Lower lobe of right lung (tissue), 2 donors: ENCODE measurements at regions not wholly inside any gene's neighbourhood (a gene's known extent, or its start where the extent isn't known, plus 50 kb on each side); places are given as distances from the start of the nearest gene placed in this dataset.

ENCODE experiments used
- ATAC-seq, 2 donors: fragments of 200-7000 bp; cut with Tn5 transposase; one replicate each; pipeline ENCODE4 v1.9.1; 2020 to 2022; ENCODE audit warnings: mild to moderate bottlenecking in 2 of 2, moderate library complexity in 2 of 2
- DNase-seq: peaks from one replicate; pipeline ENCODE4 v3.0.0-alpha.2; 2020
- H3K27ac ChIP-seq: fragments of 200-600 bp; one replicate; pipeline ENCODE4 v1.8.0; 2022
- H3K27me3 ChIP-seq: fragments of 200-600 bp; one replicate; pipeline ENCODE4 v1.8.0; 2022; ENCODE audit warnings: low read depth
- H3K36me3 ChIP-seq: fragments of 200-600 bp; one replicate; pipeline ENCODE4 v1.8.0; 2022; ENCODE audit warnings: mild to moderate bottlenecking
- H3K4me1 ChIP-seq: fragments of 200-600 bp; one replicate; pipeline ENCODE4 v1.8.0; 2022
- H3K4me3 ChIP-seq: fragments of 200-600 bp; one replicate; pipeline ENCODE4 v1.8.0; 2022; ENCODE audit warnings: mild to moderate bottlenecking
- H3K9me3 ChIP-seq: fragments of 200-600 bp; one replicate; pipeline ENCODE4 v1.8.0; 2022
- intact Hi-C: fragments of 100-400 bp; cut with DNase I; formaldehyde crosslinking; loops from one replicate; pipeline ENCODE4 v1.11.0; 2022
- TF ChIP-seq, protein P1 (sequence below): fragments of 200-600 bp; IDR thresholded peaks from one replicate; pipeline ENCODE4 v1.8.0; 2022; ENCODE audit warnings: antibody characterized with exemption, mild to moderate bottlenecking
- donor health status: DM: no; HTN: yes; CAD: no; lungs with severe emphysema.

DNA sequence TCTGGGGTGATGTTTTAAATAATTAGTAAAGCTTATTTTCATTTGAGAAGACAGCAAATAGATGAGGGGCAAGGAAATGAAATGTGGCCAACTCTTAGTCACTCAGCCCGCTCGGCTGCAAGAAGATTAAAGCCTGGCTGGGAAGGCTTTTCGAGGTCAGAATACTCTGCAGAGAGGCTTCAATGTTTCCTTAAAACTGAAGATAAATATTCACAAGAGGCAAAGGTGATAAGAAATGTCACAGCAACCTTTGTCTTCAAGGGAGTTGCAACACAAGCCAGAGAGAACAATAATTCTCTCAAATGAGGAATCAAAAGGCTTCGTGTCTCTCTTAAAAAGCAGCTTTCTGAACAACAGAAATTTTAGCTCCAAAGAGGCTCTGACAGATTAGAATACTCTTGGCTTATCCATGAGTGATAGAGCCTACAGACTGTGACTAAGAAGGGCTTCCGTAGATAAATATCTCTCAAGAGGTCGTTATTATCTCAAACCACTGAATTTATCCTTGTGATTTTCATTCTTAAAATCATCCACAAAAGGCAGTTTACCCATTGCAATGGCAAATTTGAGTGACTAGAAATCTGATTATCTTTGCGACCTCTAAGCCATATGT lies 92.5 kb downstream of the KLF6 start:
- Histone ChIP-seq H3K4me1 (no peaks in the 10 kb centered on the region), H3K27me3 (no peaks in the 10 kb centered on the region), H3K36me3 (no peaks in the 10 kb centered on the region), H3K4me3 (no peak overlapping the region), H3K27ac (no peak overlapping the region), H3K9me3 (no peaks in the 10 kb centered on the region)
- DNase-seq (no peak), ATAC-seq (no peak)
- TF ChIP-seq, protein P1, sequence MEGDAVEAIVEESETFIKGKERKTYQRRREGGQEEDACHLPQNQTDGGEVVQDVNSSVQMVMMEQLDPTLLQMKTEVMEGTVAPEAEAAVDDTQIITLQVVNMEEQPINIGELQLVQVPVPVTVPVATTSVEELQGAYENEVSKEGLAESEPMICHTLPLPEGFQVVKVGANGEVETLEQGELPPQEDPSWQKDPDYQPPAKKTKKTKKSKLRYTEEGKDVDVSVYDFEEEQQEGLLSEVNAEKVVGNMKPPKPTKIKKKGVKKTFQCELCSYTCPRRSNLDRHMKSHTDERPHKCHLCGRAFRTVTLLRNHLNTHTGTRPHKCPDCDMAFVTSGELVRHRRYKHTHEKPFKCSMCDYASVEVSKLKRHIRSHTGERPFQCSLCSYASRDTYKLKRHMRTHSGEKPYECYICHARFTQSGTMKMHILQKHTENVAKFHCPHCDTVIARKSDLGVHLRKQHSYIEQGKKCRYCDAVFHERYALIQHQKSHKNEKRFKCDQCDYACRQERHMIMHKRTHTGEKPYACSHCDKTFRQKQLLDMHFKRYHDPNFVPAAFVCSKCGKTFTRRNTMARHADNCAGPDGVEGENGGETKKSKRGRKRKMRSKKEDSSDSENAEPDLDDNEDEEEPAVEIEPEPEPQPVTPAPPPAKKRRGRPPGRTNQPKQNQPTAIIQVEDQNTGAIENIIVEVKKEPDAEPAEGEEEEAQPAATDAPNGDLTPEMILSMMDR: no peak
- intact Hi-C loops: no loop called here

DNA sequence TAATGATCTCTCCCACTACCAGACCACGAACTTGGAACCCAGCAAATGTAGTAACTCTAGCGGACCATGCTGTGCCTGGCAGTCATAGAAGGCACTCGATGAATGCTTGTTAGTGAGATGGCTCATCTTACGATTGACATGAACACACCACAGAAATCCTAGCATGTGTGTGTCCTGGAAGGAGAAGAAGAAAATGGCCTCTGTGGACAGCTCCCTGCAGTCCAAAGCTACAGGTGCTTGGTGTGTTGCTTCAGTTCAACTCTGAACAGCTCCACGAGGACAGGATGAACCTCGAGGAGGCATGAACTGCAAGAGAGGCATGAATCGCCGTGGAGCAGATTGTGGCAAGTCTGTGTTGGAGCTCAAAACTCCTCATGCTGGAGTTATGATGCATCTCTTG lies 93.5 kb downstream of the KLF6 start:
- no peak for DNase-seq
- intact Hi-C loops: no loop called here
- ATAC-seq: no peak
- Histone ChIP-seq H3K27me3 (no peaks in the 10 kb centered on the region), H3K9me3 (no peaks in the 10 kb centered on the region), H3K27ac (no peak overlapping the region), H3K4me1 (no peaks in the 10 kb centered on the region), H3K36me3 (no peaks in the 10 kb centered on the region), H3K4me3 (no peak overlapping the region)
- TF ChIP-seq, protein P1: no peak

DNA sequence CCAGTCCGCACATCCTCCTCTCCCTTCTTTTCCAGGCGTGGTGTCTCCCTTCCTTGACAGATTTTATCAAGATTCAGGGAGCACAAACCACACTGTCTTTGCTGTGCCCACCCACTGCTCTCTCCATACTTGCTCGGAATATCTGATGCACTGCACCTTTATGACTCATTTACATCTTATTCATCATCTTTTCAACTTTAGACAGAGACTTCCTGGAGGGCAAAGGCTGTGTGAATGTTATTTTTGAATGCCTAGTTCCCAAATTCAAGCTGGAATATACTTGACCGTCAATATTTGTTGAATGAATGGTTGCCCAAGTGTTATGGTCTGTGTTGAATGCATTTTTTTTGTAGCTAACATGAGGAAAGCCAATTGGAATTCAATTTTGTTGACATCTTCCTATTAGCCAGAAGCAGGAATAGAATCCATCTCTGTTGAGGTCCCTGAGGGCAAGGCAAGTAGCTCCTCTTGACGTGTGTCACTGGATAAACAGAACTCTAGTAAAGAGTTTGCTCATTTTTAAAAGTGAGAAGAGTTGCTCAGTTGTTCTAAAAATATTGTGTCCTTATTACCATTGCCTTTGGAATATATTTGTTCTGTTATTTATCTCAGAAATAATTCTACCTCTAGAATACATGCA lies 95.0 kb downstream of the KLF6 start:
- ATAC-seq: no peak
- Histone ChIP-seq H3K36me3 (no peaks in the 10 kb centered on the region), H3K27me3 (no peaks in the 10 kb centered on the region), H3K4me3 (no peak overlapping the region), H3K27ac (no peak overlapping the region), H3K9me3 (no peaks in the 10 kb centered on the region), H3K4me1 (no peaks in the 10 kb centered on the region)
- intact Hi-C loops: no loop called here
- TF ChIP-seq, protein P1: no peak
- no peak for DNase-seq

DNA sequence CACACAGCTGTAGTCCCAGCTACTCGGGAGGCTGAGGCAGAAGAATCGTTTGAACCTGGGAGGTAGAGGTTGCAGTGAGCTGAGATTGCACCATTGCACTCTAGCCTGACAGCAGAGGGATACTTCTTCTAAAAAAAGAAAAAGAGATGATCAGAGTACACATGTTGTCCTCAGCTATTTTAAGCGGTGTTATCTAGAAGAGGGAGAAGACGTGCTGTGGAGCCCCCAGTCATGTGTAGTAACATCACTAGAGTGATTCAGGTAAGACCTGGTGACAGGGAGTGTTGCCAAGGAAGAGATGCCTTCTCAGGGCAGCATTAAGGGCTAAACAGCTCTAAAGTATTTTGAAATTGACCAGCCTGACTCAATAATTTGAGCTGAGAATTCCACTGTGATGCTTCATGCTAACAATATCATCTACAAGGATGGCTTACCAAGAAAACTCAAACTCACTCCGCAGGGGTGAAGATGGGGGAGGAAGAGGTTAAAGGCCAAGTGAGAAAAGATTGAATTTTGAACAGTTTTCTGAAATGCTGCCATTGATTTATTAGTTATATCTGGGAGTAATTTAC lies 97.4 kb downstream of the KLF6 start:
- H3K9me3 ChIP-seq: no peaks in the 10 kb centered on the region
- ATAC-seq: no peak
- no peaks in the 10 kb centered on the region for H3K27me3 ChIP-seq
- DNase-seq: no peak
- TF ChIP-seq, protein P1: no peak
- H3K36me3 ChIP-seq: no peaks in the 10 kb centered on the region
- no peaks in the 10 kb centered on the region for H3K4me1 ChIP-seq
- H3K27ac ChIP-seq: no peak overlapping the region
- H3K4me3 ChIP-seq: no peak overlapping the region
- intact Hi-C loops: no loop called here

DNA sequence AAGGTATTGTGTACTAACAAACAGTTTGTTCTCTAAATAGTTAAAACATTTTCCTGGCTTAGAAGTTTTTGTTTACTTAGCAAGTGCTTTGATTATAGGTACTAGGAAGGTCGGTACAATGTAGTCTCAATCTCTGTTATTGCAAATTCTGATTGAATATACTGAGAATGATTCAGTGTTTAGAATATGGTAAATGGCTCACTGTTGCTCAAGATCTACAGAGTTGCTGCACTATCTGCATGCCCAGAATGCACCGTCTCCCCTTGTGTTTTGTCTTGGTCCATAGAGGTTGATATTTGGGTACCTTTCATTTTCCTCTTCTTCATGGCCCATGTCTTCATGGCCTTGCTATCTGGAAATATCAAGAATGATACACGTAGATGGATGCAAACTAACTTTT lies 99.6 kb downstream of the KLF6 start:
- no peak for ATAC-seq
- intact Hi-C loops: no loop called here
- TF ChIP-seq, protein P1: no peak
- no peaks in the 10 kb centered on the region for H3K4me1 ChIP-seq
- H3K27ac ChIP-seq: no peak overlapping the region
- DNase-seq: no peak
- no peaks in the 10 kb centered on the region for H3K9me3 ChIP-seq
- no peaks in the 10 kb centered on the region for H3K36me3 ChIP-seq
- no peaks in the 10 kb centered on the region for H3K27me3 ChIP-seq
- no peak overlapping the region for H3K4me3 ChIP-seq
